GM21619 (cell line): ENCODE measurements at regions not wholly inside any gene's neighbourhood (a gene's known extent, or its start where the extent isn't known, plus 50 kb on each side); places are given as distances from the start of the nearest gene placed in this dataset.

Experiments
- ATAC-seq: cut with Tn5 transposase; IDR thresholded peaks from one replicate; pipeline ENCODE4 v1.9.1; 2021; ENCODE audit not compliant: unreplicated experiment

DNA sequence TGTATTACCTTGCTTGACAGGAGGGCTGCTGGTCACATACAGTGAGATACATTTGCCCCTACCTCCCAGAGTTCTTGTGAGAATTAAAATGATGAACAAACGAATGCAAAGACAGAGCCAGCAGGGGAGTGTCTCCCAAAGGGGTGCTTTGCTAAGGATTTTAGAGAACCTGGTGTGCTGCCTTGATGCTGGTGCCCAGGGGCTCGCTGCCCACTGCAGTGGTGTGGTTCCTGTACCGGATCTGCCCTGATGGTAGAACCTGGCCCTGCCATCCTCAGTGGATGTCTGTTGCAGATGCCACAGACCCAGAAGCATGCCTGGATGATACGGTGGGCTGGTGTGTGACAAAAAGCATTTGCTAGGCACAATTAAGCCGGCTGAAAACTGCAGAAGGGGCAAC is 414.8 kb upstream of the HS6ST1 start:
- no peak for ATAC-seq

- ATAC-seq = peak; percentile 45
These were observed 416.0 kb upstream of the HS6ST1 start for GRCh38 chr2:128734521-128735295.

DNA sequence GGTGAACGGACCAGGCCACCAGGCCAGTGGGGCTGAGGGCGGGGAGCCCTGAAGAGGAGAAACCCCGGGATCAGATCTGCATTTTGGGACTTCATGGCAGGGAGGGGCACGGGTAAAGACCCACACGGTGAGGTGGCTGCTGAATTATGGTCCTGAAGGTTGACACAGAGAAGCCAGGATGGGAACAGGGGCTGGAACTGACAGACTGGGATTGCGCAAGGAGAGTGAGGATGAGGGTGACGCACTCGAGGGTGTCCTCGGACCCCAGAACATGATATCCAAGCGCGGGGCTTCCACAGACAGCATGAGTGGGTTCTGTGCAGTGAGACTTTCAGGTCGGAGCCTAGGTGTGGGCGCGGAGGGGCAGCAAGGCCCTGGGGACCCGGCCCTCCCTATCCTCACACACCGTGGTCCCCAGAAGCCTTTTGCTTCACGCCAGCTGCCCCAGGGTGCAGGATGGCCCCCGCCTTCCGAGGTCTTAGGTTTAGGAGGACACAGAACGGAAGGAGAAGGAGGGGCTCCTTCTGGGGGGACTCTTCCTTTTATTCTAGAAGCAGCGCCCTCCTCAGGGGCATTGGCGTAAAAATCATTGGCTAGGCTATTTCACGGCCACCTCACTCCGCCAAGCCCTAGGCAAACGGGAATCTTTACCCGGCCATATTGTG is 416.8 kb upstream of the HS6ST1 start:
- no peak for ATAC-seq

DNA sequence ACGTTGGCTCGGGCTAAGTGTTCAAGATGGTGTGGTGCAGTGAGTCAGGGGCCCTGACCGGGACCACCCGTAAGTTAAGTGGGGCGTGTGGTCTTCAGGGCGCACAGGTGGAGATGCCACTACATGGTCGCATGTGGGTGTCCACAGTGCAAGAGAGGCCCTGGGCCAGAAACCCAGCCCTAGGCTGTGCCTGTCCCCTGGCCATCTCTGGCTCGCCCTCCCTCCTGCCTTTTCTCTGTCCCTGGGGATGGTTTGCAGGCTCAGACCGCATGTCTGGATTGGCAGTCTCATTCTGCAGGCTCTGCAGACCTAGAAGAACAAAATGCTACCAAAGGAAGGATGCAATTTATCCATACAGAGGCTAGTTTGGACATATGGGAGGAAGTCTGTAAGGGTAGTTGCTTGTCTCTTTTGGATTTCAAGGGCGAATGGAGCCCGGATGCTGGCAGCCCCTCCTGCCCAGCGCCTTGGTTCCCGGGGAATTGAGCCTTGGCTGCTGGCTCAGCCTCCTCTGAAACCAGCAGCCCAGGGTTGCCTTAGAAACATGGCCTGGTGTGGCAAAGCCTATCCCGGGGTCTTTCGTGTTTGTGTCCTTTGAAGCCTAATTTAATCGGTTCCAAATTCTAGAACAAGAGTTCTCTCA is 417.5 kb upstream of the HS6ST1 start:
- ATAC-seq = no peak

DNA sequence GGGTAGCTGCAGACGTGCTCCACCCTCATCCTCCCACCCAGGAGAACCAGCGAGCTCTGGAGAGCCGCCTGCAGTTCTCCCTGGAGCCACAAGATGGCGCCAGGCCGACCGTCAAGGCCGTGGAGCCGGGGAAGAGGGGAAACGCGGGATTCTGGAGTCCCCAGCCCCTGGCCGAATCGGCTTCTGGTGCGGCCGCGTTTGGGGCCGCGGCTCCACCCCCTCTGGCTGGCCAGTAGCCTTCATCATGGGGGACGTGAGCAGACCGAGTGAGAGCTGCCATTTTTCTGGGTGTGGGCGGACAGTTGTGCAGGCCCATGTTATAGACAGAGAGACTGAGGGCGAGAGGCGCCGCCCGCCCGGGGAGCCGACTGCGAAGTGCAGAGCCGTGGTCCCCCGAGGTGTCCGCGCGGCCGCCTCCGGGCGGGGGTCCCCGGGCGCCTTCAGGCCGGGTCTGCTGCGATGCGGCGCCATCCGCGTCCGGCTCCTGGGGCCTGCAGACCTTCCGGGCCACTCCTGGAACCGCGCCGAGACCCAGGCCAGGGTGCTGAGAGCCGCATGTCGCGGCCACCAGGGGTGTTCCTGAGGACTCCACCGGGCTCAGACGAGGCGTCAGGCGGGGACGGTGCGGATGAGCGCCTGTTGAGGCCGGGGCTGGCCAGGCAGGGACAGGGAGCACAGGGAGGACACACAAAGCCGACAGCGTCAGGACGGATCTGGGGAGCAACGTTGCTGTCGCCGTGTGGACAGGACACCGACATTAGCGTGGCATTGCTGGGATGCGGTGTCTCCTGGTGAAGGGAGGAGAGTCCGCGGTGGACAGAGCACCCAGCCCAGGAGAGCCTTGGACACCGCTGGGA is 418.2 kb upstream of the HS6ST1 start:
- ATAC-seq = no peak

GRCh38 chr2:128737546-128737826 is 418.8 kb upstream of the HS6ST1 start:
- ATAC-seq = no peak

DNA sequence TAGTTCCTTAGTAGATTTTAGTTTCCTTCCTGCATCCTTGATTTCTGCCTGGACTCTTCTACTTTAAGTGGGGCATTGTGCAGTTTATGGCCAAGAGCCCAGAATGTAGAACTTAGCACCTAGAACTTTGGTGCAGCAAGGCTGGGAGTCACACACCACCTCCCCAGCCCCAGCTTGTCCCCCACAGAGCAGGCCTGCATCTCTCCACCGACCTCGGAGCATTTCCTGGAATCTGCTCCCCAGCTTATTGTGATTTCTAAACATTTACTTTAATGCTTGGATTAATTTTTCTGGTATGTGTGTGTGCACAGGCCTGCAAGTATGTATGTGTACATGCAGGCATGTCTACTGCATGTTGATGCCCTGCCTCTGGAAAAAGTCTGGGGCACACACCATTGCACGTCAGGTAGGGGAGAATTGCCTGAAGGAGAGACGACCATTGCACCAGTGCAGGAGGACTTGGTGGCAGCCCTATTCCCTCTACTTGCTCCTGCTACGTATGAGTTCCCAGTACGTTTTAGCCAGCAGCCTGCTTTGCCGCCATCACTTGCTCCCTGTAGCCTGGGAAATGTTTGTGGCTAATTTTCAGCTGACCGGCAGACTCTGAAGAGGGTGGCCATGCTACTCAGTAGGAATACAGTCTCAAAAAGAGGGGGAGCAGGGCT is 419.9 kb upstream of the HS6ST1 start:
- no peak for ATAC-seq

GRCh38 chr2:128742467-128742866 is 423.8 kb upstream of the HS6ST1 start:
- ATAC-seq = no peak

GRCh38 chr2:128745946-128746345 is 427.3 kb upstream of the HS6ST1 start:
- ATAC-seq = no peak

GRCh38 chr2:128746356-128746755 is 427.7 kb upstream of the HS6ST1 start:
- no peak for ATAC-seq

DNA sequence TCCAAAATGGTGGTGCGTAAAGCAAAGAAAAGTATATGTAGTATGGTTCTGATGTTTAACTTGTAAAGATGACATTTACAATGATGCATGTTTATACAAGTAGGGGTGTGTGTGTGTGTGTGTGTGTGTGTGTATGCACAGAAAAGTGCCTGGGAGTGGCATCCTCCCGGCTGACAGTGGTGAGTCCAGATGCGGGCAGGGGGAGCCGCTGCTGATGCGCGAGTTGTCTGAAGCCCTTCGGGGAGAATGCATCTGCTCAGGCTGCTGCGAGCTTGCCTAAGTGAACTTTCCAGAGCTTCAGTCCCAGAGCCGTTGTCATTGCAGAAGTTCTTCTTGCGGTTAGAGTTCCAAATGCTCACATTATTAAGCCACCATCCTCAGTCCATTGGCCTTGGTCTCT is 429.7 kb upstream of the HS6ST1 start:
- no peak for ATAC-seq

DNA sequence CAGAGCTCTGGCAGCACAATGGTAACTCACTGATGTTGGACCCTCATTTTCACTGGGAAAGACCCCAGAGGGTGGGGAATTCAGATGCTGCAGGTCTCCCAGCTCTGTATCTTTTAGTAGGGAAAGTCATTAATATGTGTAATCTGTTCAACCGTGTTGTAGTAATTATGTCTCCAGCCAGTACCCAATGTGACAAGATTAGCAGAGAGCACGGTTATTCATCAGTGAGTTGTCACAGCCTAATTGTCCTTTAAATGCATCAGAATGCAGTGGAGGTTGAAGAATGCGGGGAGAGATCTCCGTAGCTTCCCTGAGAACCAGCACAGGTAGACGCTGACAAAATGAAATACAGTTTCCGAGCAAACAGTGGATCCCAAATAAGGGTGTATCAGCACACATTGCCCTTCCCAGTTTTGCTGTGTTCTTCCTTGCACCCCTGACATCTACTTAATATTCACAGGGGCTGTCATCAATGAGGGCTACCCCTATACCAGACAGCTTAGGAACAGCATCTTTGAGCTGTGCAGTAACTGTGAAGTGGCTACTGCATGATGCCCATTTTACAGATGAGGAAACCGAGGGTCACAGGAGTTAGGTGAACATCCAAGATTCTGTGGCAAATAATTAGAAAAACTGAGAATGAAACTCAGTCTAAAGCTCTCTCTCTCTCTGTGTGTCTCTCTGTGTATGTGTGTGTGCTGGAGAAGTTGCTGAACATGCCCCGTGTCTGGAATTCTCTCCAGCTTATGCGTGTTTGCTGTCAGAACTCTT is 430.4 kb upstream of the HS6ST1 start:
- ATAC-seq = no peak

DNA sequence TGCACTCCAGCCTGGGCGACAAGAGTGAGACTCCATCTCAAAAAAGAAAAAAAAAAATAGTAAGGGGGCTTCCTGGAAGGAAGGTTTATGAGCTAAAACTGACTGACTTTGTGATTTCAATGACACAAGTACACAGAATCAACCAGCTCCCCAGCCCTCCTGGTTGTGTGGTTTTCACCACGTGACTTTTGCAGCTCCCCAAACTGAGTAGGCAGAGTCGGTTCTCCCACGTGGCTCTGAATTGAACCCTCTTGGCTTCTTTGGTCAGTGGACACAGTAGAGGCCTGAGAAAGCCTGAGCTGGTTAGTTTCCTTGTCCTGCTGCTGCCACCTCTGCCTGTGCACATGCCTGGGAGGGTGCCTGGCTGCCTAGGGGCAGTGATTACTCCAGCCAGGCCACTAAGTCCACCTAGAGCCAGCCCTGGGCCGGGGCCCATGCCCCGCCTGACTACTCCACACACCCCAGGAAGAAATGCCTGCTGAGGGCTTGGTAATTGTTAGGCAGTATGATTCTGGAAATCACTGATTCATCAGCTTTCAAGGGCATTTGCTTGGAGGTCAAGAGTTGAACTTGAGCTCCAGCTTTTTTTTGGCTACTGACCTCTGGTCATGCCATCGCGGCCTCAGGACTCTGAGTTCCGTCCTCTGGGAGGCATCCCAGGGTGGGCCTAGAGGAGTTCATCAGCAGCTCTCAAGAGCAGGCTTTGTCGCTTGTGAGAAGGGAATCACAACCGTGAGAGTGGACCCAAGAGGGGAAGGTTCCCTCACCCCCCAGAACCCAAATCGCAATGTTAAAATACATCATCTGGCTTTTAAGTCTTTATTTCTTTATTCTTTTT is 431.9 kb upstream of the HS6ST1 start:
- no peak for ATAC-seq

DNA sequence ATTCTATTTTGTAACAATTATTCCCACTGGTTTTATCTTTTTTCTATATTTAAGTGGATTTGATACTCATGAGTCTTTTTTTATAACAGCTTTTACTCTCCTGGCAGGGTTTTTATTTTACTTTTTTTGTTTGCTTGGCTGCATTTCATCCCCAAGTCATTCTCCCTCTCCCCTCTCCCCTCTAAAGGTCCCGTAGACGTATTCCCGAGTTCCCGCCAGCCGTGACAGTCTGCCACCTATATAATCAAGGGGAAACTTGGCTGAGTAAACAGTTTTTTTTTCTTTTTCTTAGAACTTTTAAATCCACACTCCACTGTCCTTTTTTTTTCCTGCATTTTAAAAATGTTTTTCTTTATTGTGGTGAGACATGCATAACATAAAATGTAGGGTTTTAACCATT is 433.1 kb upstream of the HS6ST1 start:
- ATAC-seq = no peak

- no peak for ATAC-seq
These were observed 434.1 kb upstream of the HS6ST1 start for GRCh38 chr2:128752691-128753263.

DNA sequence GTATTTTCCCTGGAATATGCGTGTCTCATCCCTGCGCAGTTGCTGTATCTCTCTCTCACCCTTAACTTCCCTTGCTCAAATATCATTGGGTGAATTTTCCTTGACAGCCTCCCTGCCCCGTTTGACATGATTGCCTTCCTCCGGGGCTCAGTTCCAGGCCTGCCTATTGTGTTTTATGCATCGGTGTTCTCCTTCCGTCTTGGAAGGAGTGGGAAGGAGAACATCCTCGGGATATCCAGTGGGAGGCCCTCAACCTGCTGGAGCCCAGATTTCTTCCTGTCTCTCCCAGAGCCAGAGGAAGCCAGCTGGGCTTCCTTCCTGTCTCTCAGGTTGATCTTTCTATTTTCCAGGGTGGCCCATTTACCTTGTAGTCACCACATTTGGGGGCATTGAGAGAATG is 434.7 kb upstream of the HS6ST1 start:
- ATAC-seq = no peak

- no peak for ATAC-seq
These were observed 435.1 kb upstream of the HS6ST1 start for GRCh38 chr2:128753800-128754199.

- ATAC-seq = peak; percentile 94
These were observed 435.6 kb upstream of the HS6ST1 start for GRCh38 chr2:128754246-128754724.
